ENCODE measurements at regions not wholly inside any gene's neighbourhood (a gene's known extent, or its start where the extent isn't known, plus 50 kb on each side); places are given as distances from the start of the nearest gene placed in this dataset.

DNA sequence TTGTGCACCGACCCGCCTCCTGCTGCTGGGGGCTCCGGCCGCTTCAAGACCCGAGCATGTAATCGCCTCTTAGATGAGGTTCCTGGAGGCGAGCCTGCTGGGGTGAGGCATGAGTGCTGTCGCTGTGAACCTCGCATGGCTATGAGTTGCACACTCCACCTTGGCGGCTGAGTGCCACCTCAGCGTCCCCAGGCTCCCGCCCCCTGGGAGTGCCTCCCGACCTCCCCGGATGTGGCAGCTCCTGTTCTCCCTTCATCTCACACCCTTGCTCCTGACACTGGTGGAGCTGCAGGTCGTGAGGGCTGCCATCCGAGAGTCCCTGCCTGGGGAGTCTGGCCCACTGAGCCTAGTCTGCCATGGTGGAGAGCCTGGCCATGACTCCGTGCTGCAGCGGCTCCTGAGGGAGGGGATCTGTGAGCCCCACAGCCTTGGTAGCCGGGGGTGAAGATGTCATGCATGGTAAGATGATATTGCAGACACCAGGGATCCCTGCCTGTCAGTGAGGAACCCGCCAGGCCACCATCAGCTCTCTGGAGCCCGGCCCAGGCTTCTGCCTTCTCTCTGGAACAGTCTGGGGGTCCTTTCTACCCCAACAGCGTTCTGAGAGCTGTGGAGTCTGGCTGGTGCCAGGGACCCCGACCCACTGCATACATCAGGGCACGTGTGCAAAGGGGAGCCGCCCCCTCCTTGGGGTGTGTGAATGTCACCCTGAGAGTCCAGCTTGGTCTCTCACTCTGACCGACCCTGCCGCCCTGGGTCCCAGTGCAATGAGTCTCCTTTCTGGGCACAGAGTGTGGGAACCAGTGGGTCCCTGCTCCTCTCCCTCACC, 61.6 kb upstream of the HS6ST1 start:
- DNase-seq, result no peak

DNA sequence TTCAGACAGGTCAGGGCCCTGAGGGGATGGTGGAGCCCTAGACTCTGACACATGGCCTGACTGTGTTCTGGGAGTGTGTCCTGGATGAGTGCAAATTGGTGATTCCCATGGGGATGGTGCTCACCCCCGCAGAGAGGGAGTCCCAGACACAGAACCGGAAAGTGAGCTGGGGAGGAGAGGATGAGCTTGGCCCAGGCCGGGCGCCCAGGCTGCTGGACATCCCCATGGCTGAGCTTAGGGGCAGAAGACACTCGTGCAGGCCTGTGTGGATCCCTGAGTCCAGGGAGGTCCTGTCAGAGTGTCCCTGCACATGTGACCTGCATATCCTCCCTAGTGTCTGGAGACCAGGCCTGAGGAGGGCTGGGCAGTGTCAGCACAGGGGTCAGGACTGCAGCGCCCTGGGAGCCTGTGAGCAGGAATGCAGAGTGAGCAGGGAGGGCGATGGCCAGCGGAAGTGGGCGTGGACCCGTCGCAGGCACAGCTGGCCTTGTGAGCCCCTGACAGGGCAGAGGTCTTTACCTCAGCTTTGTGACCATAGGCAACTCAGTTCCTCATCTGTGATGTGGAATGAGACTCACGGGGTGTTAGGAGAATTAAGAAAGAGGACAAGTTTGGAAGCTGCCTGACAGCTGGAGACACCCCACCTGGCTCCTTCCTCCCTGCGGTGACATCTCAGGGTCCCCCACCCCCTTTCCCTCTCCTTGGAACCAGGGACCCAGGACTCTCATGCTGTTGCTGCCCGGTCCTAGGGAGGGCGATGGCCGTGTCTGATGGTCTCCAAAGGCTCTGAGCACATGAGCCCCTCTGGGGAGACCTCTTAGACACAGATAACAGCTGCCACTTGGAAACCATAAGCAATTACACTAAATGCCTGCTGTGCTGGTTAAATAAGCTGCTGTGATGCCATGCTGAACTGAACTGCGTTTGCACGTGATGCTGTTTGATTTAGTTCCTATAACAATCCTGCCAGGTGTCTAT, 62.6 kb upstream of the HS6ST1 start:
- DNase-seq, result no peak

DNA sequence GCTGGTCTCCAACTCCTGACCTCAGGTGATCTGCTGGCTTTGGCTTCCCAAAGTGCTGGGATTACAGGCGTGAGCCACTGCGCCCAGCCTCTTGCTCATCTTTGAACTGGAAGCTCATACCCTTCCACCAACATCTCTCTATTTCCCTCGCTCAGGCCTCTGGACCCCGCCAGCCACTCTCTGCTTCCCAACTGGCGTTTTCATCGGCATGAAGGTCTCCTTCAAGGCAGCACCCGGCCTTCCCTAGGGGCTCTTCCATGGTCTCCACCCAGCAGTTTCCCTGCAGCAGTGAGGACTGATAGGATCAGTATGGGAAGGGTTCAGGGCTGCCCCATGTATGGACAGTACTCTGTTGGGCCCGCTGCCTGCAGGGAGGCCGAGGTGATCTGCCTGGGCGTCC, 65.8 kb upstream of the HS6ST1 start:
- no peak for DNase-seq

DNA sequence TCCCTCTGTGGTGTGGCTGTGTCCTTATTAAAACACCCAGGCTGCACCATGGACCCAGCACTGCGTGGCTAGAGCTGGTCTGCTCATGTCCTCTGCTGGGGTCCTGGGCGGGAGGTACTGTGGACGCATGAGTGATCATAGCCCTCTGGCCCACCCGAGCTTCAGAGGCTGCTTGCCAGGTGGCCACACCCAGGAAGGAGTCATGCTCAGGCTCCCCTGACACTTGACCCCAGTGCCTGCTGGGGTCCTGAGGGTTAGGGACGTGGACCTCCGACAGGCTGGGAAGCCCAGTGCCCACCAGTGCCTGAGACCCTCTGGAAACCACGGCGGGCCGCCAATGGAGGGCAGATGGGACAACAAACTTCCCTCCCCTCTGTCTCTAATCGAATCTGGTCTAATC, 66.3 kb upstream of the HS6ST1 start:
- DNase-seq, result no peak

DNA sequence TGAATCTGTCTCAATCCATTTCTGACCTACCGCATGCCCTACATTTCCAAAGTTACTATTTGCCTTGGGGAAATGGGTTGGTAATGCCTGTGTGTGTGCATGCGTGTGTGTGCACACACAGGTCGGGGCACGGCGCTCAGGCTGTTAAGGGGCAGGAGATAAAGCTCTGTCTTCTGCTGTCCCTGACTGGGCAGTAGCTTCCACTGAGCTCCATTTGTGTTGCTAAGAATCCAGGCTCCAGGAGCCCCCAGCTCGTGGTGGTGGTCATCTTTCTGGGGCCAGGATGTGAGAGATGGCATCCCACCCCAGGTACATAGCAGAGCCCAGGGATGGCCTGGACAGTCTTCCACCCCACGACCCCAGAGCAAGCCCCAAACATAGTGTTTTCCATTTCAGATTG, 66.7 kb upstream of the HS6ST1 start:
- no peak for DNase-seq

DNA sequence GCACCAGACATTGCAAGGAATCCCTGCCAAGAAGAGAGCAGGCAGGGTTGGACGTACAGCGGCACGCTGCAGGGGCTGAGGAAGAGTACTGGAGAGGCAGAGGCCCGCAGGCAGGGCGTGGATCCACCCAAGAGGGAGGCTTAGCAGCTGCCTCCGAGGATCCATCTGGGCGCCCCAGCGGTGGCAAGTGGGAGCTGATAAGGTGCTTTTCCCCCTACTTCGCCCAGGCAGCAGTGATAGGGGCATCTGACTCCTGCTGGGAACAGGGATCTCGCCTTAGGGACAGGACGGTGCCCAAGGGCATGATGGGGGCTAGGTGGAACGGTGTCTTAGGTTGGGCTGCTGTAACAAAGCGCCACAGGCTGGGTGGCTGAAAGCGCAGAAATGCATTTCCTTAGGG, 67.4 kb upstream of the HS6ST1 start:
- no peak for DNase-seq

DNA sequence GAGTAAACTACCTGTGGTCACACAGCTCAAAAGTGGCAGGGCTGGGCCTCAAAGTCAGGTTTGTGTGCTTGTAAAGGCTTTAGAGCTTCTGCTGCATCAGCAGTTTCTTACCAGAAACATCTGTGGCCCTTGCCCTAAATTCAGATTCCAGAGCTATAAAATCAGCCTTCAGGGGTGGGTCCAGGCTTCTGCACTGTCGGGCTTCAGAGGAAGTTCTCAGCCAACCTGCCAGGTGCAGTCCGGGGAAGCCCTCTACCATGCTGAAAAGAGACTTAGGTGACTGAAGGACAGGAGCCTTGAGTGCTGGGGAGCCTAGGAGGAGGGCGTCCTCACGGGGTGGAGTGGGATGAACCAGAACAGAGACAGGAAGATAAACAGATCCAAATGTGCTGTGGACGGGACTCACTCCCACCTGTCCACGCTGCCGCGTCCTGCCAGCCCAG, 69.9 kb upstream of the HS6ST1 start:
- DNase-seq, result no peak

DNA sequence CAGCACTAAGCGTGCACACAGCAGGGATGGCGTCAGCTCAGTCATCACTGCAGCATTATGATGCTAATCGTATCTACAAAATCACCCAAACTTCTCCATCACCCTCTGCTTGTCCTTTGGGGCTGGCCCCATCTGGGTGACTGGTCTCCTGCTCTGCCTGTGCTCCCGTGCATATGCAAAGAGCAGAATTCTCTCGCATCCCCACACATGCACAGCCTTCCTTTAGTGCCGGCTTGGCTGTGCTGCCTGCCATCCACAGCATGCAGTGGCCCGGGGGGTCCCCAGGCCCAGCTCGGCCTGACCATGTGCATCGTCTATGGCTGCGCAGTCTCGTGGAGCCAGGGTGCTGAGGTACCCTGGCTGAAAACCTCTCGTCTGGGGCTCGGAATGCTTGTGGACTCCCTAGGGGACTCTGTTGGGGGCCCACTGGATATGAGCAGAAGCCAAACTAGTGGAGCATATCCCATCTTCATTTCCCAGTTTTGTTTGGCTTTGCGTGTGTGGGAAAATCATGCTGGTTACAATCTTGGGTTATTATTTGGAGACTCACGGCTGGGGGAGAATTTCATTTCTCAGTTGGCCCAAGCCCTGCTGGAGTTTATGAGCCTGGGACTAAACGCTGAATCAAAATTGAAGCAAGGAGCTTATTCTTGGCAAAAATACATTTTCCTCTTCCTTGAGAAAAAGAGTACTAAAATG, 70.9 kb upstream of the HS6ST1 start:
- DNase-seq, result no peak

DNA sequence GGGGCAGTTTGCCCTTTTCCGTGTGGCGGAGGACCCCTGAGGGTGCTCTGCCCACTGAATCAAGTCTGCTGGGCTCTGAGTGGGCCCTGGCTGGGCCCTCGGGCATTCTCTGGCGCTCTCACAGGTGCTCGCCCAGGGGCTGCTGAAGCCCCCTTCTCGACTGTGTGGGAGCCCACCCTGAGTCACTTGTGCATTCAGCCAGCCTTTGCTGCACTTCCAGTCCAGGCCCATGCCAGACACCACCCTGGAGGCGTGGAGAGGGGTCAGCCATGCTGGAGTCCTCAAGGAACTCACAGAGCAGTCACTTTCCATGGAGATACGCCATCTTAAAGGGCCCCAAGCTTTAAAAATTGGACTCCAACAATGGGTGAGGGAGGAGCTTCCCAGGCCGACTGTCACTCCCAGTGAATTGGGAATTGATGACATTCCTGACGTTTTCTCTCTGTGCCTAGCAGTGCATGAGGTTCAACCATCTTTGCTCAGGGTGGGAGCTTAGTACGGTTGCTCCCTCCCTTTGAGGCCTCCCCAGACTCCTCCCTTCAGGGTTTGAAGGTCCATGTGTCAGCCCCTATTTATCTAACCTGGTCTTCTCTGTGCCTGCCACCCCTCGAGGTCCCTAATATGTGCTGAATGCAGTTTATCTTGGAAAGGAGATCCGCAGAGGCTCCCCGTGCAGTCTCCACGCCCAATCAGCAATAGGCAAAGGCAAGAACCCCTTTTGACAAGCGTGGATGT, 71.8 kb upstream of the HS6ST1 start:
- no peak for DNase-seq

DNA sequence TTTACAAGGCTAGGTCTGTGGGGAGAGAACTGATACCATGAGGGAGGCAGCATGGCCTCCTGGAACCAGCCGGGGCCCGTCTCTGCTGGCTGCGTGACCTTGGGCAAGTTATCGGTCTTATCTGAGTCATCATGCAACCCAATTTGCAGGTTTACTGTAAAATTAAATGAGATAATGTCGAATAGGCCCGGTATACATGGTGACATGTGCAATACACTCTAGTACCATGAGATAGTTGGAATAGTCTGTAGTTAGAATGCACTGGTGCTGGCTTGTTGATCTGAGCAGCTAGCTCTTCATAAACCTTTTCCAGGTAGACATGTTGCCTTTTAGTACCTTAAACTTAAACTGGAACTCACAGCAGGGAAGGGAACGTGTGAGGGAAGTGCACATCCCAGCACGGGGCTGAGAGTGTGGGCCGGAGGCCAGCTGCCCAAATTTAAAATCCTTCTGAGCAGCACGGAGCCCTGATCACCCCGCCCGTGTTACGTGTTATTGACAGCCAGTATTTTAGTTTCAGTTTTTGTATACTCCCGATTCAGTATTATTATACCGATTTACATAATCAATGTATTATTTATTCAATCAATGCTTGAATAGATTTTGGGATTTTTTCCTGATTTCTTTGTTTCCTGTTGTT, 72.4 kb upstream of the HS6ST1 start:
- no peak for DNase-seq

DNA sequence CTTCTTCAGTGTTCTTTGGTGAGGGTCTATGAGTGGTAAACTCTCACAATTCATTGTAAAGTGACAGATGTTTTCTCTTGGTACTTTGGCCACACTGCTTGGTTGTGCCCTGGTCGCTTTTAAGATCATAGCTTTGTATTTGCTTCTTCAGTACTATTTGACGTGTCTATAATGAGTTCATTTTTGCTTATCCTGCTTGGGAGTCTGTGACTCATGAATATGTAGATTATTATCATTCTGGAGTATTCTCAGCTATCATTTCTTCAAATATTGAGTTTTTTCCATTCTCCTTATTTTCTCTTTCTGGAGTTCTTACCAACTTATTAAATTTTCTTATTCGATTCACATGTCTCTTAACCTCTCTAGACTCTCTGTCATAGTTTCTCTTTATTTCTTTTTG, 73.0 kb upstream of the HS6ST1 start:
- no peak for DNase-seq

DNA sequence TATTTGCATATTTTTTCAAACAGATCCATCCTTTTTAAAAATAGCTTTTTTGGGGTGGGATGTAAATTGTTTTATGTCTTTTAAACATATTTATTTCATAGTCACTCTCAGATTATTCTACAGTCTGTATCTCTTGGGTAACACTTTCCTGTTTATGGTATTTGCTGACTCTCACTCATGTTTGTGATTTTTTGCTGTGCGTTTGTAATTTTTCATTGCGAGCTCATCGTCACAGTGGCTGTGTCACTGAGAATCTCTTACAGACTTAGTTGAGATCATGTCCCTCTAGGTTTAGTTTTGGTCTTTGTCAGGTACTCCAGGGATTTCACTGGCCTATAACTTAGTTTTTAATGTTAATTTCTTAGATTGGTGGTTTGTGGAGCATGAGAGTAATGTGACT, 73.5 kb upstream of the HS6ST1 start:
- DNase-seq, result no peak

DNA sequence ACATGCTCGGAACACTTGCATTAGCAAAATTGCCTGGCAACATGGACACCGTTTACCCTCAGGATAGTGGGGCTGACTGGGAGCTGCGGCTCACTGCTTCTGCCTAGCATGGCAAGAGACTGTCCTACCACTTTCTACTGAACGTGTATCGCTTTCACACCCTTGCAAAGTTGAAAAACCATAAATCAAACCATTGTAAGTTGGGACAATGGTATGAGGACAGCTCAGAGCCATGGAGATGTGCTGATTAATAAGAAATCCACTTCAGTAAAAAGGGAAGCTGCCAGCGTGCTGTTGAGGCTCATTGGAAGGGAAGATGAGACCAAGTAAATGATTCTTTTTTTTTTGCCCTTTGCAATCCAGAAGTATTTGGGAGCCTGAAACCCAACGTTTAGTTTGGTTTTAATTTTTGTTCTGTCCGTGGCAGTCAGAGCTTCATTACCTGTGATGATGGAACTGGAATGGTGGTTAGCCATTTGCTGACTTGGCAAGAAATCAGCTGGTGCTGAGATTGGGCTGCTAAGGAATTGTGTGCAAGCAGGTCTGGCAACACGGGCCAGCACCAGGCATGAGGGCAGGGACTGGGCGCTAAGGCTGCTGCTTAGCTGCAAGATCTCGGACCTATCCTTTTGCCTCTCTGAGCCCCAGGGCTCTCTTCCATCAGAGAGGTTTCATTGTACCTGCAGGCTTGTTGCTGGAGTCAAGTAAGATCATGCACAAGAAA, 75.5 kb upstream of the HS6ST1 start:
- no peak for DNase-seq

DNA sequence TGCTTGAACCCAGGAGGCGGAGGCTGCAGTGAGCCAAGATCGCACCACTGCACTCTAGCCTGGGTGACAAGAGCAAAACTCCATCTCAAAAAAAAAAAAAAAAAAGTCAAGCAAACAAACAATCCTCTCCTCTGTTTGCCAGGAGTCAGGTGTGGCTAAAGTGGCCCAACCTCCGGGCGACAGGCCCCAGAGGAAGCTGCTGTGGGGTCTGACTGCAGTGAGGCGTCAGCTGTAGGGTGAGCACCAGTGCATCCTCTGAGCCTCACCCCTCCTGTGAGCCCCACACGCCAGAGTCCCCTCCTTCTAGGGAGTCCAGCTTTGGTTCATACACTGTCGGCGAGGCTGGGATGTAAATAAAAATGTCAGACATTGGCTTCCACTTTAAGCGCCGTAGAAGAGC, 76.5 kb upstream of the HS6ST1 start:
- DNase-seq, result no peak

DNA sequence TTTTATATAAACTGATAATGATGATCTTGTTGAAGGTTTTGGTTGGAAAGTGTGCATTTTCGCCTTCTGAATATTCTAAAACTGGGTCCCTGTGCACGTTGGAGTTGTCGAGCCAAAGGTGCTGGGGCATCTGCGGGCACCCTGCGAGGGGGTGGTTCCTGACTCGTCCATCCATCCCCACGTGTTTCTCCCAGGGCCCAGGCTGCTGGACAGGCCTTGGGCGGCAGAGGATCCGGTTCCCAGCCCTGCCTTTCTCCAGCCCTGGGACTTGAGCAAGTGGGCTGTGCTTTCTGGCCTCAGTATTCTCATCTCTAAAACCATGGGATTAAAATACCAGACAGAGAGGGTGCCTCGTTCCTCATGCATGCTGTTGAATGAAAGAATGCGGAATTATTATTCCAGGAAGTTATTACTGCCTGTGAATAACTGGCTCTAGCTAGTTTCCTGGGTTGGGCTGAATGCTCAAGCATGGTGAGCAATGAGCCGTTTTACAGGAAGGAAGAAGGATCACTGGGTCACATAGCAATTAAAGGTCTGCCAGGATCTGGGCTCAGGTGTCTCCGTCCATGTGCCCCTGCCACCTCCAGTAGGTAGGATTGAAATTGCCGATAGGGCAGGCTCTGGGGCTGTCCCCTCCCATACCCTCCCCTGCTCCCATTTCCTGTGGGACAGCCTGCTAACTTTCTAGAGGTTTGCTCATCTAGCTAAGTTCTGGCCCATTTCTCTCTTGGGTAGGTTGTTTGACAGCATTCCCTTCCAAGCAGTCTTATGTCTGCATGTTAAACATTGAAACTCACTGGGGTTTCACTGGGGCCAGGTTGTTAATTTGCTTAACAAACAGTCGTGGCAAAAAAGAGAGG, 77.2 kb upstream of the HS6ST1 start:
- DNase-seq, result no peak

DNA sequence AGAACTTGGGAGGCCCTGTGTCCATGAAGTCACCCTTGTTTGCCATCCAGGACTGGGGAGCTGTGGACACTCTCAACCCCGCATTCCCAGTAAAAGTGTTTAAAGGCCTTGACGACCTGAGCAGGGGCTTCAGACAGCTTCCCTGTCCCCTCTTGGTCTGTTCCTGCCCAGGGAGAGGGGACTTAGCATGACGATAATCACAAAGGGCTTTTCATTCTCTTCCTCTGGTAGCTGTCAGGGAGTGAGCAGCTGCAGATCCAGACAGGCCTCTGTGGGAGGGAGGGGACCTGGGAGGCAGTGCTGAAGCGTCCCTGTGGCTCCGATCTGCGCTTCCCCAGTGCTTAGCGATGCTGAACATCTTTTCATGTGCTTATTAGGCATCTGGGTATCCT, 77.8 kb upstream of the HS6ST1 start:
- no peak for DNase-seq

DNA sequence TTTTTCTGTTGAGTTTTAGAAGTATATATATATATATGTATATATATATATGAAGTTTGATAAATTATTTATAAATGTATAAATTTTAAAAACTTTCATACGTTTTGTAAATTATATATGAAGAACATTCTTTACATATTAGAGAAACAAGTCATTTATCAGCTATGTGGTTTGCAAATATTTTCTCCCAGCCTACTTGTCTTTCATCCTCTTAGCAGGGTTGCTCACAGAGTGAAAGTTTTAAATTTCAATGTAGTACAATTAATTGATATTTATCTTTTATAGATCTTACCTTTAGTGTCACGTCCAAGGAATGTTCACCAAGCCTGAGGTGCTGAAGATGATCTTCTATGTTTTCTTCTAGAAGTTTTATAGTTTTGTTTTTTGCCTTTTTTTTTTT, 78.3 kb upstream of the HS6ST1 start:
- DNase-seq, result no peak

DNA sequence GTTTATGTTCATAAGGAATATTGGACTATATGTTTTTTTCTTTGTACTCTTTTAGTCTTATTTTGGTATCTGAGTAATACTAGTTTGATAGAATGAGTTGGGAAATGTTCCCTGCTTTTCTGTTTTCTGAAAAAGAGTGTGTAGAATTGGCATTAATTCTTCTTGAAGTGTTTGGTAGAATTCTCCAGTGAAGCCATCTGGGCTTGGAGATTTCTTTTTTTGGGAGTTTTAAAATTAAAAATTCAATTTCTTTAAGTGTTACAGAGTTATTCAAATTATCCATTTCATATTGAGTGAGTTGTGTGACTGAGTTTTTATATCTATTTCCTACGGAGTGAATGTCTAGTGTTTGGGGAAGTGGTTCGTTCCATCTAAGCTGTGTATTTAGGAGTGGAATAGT, 80.6 kb upstream of the HS6ST1 start:
- no peak for DNase-seq

DNA sequence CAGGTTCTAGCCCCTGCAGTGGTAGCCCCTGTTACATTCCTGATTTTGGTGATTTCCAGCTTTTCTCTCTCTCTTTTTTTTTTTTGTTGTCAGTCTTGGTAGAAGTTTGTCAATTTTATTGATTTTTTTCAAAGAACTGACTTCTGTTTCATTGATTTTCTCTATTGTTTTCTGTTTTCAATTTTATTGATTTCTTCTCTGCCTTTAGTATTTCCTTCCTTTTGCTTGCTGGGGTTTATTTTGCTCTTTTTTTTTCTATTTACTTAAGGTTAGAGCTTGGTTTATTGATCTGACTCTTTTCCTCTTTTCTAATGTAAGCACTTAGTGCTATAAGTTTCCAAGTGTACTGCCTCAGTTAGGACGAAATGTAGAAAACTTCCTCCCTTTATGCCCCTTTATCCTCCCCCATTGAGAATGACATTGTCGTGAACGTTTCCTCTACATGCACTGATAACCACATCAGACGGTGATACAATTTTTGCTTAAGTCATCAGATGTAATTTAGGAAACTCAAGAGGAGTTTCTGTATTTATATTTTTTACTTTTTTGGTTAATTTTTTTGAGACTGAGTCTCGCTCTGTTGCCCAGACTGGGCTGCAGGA, 81.1 kb upstream of the HS6ST1 start:
- no peak for DNase-seq

DNA sequence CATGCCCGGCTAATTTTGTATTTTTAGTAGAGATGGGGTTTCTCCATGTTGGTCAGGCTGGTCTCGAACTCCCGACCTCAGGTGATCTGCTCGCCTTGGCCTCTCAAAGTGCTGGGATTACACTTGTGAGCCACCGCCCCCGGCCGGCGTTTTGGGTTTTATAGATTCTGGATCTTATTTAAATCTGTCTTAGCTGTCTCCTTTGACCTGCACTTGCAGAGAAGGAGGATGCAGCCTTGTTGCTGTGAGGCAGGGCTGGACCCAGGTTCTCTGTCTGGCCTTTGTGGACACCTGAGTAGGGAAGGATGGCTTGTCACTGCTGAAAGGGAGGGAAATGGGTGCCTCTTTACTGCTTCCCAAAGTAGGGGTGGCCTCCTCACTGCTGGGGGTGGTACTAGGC, 83.0 kb upstream of the HS6ST1 start:
- DNase-seq, result no peak

Measured in T-helper 2 cell (primary cell).